ENCODE measurements at regions not wholly inside any gene's neighbourhood (a gene's known extent, or its start where the extent isn't known, plus 50 kb on each side); places are given as distances from the start of the nearest gene placed in this dataset.

DNA sequence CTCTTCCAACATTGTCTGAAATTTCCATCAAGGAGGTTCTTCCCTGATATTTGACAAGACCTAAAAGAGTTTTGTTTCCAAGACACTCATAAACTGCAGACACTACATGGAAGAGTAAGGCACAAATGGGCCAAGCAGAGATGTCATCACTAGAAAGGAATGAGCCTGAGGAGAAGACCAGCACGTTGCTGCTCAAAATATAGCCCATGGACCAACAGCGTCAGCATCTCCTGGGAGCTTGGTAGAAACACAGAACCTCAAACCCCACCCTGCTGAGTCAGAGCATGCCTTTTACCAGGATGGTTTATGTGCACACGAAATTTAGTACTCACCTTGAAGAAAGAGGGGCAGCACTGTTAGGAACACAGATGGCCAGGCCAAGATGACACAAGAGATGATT is 128.7 kb upstream of the MID1 start:
- no peak for DNase-seq

GRCh38 chrX:10750581-10750980 is 130.2 kb upstream of the MID1 start:
- DNase-seq = no peak

DNA sequence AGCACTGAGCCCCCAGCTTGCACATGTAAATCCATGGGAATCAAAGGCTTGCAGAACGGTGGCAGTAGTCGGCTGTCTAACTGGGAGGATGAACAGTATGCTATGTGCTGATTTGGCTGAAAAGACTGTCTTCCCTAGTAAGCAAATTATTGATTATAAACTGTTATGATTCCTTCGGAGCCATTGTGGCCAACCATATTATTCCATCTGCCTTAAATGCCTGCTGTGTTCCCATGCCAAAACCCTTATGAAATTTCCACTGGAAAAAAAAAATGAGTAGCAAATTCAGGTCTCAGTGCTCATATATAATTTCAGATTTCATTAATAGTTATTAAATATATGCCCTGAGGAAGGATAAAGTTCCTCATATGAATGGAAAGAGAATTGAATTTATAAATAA is 132.7 kb upstream of the MID1 start:
- no peak for DNase-seq

- no peak for DNase-seq
Measured at GRCh38 chrX:10754445-10754844, 134.1 kb upstream of the MID1 start.

GRCh38 chrX:10755439-10756334 is 135.3 kb upstream of the MID1 start:
- DNase-seq = no peak

DNA sequence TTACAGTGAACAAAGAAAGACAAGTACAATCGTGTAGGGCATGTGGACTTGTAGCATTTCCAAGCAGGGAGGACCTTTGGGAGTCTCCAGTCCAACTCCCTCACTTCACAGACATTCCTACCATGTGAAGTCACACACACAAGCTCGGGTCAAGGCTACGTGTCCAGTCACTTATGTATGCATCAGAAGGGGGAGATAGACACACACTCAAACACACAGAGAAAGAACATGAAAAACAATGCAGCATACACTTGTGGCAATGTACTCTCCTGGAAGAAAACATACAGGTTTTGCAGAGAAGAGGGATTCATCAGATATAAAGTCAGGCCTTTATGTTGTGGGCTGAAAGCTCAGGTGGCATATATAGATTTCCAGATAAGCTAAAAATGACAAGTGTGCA is 136.1 kb upstream of the MID1 start:
- no peak for DNase-seq

- DNase-seq = no peak
Measured at GRCh38 chrX:10759141-10759799, 138.9 kb upstream of the MID1 start.

GRCh38 chrX:10761447-10761846 is 141.1 kb upstream of the MID1 start:
- no peak for DNase-seq

DNA sequence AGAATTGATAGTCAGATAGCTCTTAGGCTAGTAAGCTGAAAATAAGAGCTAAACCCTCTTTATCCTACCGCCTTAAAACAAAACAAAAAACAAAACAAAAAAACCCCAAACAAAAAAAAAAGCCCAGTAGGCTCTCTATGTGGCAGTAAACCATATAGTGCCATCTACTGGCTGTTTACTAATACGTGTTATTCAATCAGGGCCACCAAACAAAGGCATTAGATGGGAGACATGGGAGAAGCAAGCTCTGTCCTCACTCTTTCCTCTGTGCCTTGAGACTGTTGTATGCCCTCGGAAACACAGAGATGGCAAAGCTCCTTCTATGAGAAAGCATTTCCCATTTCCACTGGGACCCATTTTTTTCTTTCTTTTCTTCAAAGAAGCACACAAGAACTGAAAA is 148.8 kb upstream of the MID1 start:
- no peak for DNase-seq

GRCh38 chrX:10769696-10770619 is 149.6 kb upstream of the MID1 start:
- DNase-seq = no peak

DNA sequence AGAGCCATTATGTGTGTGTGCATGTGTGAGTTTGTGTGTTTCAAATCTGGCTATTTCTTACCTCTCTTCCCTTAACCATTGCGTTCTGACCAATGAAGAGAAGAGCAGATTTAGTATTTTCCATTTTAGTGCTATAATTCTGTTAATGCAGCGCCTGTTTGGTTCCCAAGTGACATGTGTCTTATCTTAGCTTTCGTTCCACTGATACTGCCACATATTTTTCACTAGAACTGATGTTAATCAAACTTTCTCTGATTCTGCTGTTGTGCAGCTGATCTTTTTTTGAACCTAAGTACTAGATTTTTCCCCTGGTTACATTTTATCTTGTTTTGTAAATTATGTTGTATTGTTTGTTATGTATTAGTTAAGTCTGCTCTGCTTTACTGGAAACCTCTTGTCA is 152.9 kb upstream of the MID1 start:
- DNase-seq = no peak

GRCh38 chrX:10781847-10782530 is 161.6 kb upstream of the MID1 start:
- DNase-seq = no peak

DNA sequence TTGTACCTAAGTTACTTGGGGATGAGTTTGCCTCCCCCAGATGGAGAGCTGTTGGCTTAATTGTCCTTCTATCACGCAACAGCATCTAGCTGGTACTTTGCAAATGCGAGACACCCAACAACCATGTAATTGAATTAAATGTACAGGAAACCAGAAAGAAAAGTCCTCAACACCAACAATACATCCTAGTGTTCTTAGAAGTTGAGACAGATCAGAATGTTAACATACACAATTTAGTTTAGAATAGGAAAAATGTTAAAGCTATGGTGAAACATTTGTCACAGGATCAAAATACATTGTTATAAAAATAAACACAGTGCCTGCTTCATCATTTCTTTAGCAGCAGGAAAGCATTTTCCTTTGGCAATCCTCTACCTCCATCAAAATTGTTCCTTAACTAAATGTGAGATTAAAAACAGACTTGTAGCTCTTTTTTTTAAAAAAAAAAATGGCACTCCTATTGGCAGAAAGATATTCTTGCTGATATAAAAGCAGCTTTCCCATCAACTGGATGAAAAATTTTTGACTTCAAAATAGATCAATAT is 163.1 kb upstream of the MID1 start:
- DNase-seq = no peak

GRCh38 chrX:10787264-10787663 is 166.9 kb upstream of the MID1 start:
- no peak for DNase-seq

DNA sequence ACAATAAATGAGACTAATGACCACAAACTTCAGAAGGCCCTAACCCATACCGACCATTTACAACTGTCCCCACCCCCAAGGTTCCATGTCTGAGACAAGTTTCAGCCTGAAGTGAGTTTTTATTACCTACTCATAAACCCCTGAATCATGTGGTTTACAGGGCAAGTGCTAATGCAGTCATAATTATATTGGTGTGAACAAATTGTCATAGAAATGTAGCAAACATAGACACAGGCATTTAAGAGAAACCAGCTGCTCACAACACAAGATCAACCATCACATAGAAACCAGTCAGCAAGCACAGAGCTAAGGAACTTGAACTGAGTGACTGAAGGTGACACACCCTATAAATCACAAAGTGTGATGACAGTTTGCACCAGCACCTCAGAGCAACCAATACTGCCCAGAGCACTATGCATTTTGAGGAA is 173.8 kb upstream of the MID1 start:
- no peak for DNase-seq

DNA sequence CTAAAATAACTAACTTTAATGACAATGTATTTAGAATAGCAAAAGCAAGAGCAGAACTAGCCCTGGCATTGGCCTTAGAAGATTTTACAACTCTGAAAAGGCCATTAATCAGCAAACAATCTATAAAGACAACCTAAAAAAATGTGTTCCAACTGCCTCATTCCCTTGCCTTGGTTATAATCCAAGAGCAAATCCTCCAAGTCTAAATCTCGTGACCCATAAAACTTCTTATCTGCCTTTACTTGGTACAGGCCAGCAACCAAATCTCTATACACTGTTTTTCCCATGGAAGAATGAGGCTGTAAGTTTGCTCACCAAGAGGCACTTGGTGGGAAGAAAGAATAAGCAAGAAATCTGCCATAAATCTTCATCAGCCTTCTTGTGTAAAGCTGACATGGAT is 175.3 kb upstream of the MID1 start:
- DNase-seq = no peak

DNA sequence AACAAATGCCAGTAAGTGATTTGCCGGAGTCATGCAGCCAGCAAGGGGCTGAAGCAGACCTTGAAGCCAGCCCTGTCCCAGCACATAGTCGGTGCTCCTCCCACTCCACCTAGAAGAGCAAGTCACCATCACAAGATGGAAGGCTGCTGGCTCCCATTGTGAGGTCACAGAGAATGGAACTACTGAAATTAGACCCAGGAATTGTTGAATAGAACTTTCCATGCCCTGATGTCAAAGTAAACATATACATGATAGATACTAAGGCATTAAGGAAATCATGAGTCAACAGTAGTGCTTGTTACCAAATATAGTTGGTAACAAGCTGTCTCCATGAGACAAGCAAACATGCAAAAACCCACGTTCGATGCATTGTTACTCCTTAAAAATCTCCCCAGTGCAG is 177.1 kb upstream of the MID1 start:
- DNase-seq = no peak

DNA sequence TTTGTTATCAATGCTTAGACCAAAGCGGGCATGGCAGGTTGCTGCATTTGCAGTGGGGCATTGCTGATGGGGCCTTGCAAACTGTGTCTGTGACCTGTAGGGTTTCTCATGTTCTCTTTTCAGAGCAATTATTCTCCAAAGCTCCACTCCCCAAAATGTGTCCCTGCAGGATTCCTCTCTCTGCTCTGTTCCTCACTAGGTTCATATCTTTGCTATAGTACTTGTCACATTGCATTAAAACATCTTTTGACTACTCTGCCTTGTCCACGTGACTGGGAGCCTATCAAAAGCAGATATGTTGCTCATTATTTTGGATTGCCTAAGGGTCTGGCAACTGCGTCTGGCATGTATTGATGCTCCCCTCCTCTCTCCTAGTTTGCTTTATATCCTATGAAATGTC is 177.7 kb upstream of the MID1 start:
- no peak for DNase-seq

DNA sequence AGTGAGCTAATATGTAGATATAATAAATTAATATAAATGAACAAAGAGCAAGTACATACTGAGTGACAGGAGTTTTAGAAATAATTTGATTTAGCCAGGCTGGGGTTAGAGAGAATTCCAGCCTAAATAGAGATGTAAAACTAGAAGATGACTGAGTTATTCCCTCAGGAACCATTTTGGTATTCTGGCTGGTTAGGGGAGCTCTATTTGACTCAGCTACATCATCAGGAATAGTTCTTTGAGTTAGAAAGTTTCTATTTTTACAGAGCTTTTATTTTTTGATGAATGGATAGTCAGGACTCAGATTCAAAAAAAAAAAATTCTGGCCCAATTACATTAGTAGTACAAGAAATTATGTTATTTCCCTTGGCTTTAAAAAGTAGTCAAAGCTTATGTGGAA is 180.4 kb upstream of the MID1 start:
- DNase-seq = no peak

GRCh38 chrX:10811111-10811510 is 190.7 kb upstream of the MID1 start:
- DNase-seq = no peak

DNA sequence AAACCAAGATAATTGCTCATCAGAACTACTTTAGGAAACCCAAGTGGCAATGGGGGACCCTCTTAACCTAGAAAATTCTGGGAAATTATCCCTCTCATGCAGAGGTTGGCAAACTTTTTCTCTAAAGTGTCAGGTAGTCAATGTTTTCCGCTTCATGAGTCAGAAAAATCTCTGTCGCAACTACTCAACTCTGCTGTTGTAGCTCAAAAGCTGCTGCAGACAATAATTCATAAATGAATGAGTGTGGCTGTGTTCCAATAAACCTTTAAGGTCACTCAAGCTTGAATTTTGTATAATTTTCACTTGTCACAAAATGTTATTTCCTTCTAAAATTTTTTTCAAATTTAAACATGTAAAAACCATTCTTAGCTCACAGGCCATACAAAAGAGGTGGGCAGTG is 193.4 kb upstream of the MID1 start:
- no peak for DNase-seq

DNA sequence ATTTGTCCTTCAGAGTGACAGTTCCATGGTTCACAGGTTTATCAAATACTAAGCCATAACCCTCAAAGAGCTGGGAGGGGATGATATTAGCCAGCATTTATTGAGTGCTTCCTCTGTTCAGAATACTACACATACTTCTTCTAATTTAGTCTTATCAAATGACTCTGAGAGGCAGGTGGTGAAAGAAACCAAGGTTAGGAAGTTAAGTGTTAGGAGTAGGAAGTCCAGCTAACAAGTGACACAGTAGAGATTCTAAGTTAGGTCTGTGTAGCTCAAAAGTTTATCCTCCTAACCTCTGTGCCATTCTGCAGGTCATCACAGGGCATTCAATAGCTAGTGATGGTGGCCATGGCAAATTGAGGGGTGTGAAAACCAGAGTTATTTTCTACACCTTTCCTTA is 198.3 kb upstream of the MID1 start:
- DNase-seq = no peak

DNA sequence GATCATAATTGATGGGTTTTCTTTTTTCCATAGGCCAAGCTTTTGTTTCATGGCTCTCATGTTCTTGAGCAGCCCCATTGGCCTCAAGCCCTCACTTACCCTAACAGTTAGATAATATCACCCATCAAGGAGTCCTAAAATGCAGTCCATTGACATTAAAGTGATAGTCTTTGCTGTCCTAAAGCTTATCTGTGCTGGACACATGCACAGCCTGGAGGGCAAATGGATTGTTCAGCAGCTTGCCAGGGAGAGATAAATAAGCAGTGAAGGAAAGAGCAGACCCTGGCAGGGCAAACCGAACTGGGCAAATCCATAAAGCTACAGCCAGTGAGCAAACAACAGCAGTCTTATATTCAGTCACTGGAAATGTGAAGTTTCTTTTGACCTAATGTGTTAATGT is 199.6 kb upstream of the MID1 start:
- DNase-seq = no peak
